IPS-20b (cell line): ENCODE measurements at regions not wholly inside any gene's neighbourhood (a gene's known extent, or its start where the extent isn't known, plus 50 kb on each side); places are given as distances from the start of the nearest gene placed in this dataset.
"Not testable (repeated sequence)": the region's sequence is repeated elsewhere in the genome, so short reads cannot be mapped to it uniquely, and the experiment has no call there.

Experiments
- H3K27ac ChIP-seq: one replicate; pipeline ENCODE4 v1.5.1; 2013; ENCODE audit warnings: low read length
- H3K27me3 ChIP-seq: 2 replicates; pipeline ENCODE4 v1.6.1; 2013; ENCODE audit warnings: mild to moderate bottlenecking, low read length, inconsistent platforms; ENCODE audit not compliant: insufficient read depth
- H3K36me3 ChIP-seq: 2 replicates; pipeline ENCODE4 v1.6.1; 2013; ENCODE audit warnings: low read depth, mild to moderate bottlenecking, inconsistent platforms, low read length, moderate library complexity; ENCODE audit not compliant: insufficient read depth
- H3K4me1 ChIP-seq: 2 replicates; pipeline ENCODE4 v1.6.1; 2013; ENCODE audit warnings: mild to moderate bottlenecking, control low read depth, inconsistent platforms, low read length, moderate library complexity; ENCODE audit not compliant: insufficient read depth
- H3K4me3 ChIP-seq: 2 replicates; pipeline ENCODE4 v1.5.1; 2013; ENCODE audit warnings: mild to moderate bottlenecking, low read length, inconsistent platforms
- H3K9ac ChIP-seq: 2 replicates; pipeline ENCODE4 v1.6.1; 2013; ENCODE audit warnings: low read depth, mild to moderate bottlenecking, inconsistent platforms, low read length, moderate library complexity
- H3K9me3 ChIP-seq: 2 replicates; pipeline ENCODE4 v1.6.1; 2013; ENCODE audit warnings: mild to moderate bottlenecking, low read depth, low read length, inconsistent platforms; ENCODE audit not compliant: insufficient read depth

GRCh38 chr19:20482721-20483120 lies 82.9 kb downstream of the ZNF737 start:
- H3K36me3 ChIP-seq: no peaks in the 10 kb centered on the region
- no peak overlapping the region for H3K27ac ChIP-seq
- H3K9ac ChIP-seq: no peak overlapping the region
- no peak overlapping the region for H3K4me3 ChIP-seq
- no peaks in the 10 kb centered on the region for H3K27me3 ChIP-seq
- H3K4me1 ChIP-seq: no peaks in the 10 kb centered on the region
- peaks cover 8% of the 10 kb centered on the region for H3K9me3 ChIP-seq

GRCh38 chr19:20481736-20482135 lies 83.8 kb downstream of the ZNF737 start:
- Histone ChIP-seq H3K4me1 (no peaks in the 10 kb centered on the region), H3K4me3 (no peak overlapping the region), H3K27ac (no peak overlapping the region), H3K9me3 (peaks cover 16% of the 10 kb centered on the region), H3K36me3 (no peaks in the 10 kb centered on the region), H3K27me3 (no peaks in the 10 kb centered on the region), H3K9ac (no peak overlapping the region)

GRCh38 chr19:20479483-20479882 lies 86.1 kb downstream of the ZNF737 start:
- Histone ChIP-seq H3K27ac (no peak overlapping the region), H3K4me1 (no peaks in the 10 kb centered on the region), H3K36me3 (no peaks in the 10 kb centered on the region), H3K9me3 (peaks cover 16% of the 10 kb centered on the region), H3K4me3 (no peak overlapping the region), H3K27me3 (no peaks in the 10 kb centered on the region), H3K9ac (no peak overlapping the region)

- Histone ChIP-seq H3K9ac (no peak overlapping the region), H3K4me1 (no peaks in the 10 kb centered on the region), H3K27ac (no peak overlapping the region), H3K9me3 (peaks cover 16% of the 10 kb centered on the region), H3K4me3 (no peak overlapping the region), H3K36me3 (no peaks in the 10 kb centered on the region), H3K27me3 (no peaks in the 10 kb centered on the region)
Measured at GRCh38 chr19:20478936-20479335, 86.6 kb downstream of the ZNF737 start.

GRCh38 chr19:20472854-20473253 lies 92.7 kb downstream of the ZNF737 start:
- peaks cover 12% of the 10 kb centered on the region; the same call in 1 of the 2 replicates for H3K9me3 ChIP-seq
- no peak overlapping the region for H3K27ac ChIP-seq
- no peaks in the 10 kb centered on the region for H3K36me3 ChIP-seq
- H3K4me1 ChIP-seq: no peaks in the 10 kb centered on the region
- H3K4me3 ChIP-seq: no peak overlapping the region
- no peaks in the 10 kb centered on the region for H3K27me3 ChIP-seq
- no peak overlapping the region for H3K9ac ChIP-seq

GRCh38 chr19:20471431-20471830 lies 94.2 kb downstream of the ZNF737 start:
- Histone ChIP-seq H3K9me3 (peaks cover 5% of the 10 kb centered on the region; the same call in 1 of the 2 replicates), H3K27ac (no peak overlapping the region), H3K27me3 (no peaks in the 10 kb centered on the region), H3K4me1 (peaks cover 3% of the 10 kb centered on the region; the same call in 1 of the 2 replicates), H3K4me3 (no peak overlapping the region), H3K36me3 (no peaks in the 10 kb centered on the region), H3K9ac (no peak overlapping the region)

- no peak overlapping the region for H3K27ac ChIP-seq
- H3K36me3 ChIP-seq: no peaks in the 10 kb centered on the region
- H3K27me3 ChIP-seq: no peaks in the 10 kb centered on the region
- H3K9me3 ChIP-seq: peaks cover 5% of the 10 kb centered on the region; the same call in 1 of the 2 replicates
- H3K9ac ChIP-seq: no peak overlapping the region
- peaks cover 4% of the 10 kb centered on the region; the same call in 1 of the 2 replicates for H3K4me1 ChIP-seq
- no peak overlapping the region for H3K4me3 ChIP-seq
Measured at GRCh38 chr19:20470345-20471135, 95.0 kb downstream of the ZNF737 start.

GRCh38 chr19:20466638-20466990 lies 99.0 kb downstream of the ZNF737 start:
- not testable (repeated sequence) for H3K4me3 ChIP-seq, H3K27ac ChIP-seq, H3K4me1 ChIP-seq, H3K9me3 ChIP-seq, H3K9ac ChIP-seq, H3K27me3 ChIP-seq, H3K36me3 ChIP-seq

GRCh38 chr19:20465922-20466637 lies 99.5 kb downstream of the ZNF737 start:
- H3K36me3 ChIP-seq, H3K27me3 ChIP-seq, H3K4me1 ChIP-seq, H3K27ac ChIP-seq, H3K9me3 ChIP-seq, H3K9ac ChIP-seq, H3K4me3 ChIP-seq: not testable (repeated sequence)

GRCh38 chr19:20453425-20453935 lies 112.1 kb downstream of the ZNF737 start:
- Histone ChIP-seq H3K27me3 (no peaks in the 10 kb centered on the region), H3K4me3 (no peak overlapping the region), H3K9me3 (no peaks in the 10 kb centered on the region; the same call in 1 of the 2 replicates), H3K36me3 (no peaks in the 10 kb centered on the region), H3K27ac (no peak overlapping the region), H3K9ac (no peak overlapping the region), H3K4me1 (no peaks in the 10 kb centered on the region)

GRCh38 chr19:20444202-20444885 lies 121.2 kb downstream of the ZNF737 start:
- H3K4me1 ChIP-seq: no peaks in the 10 kb centered on the region
- no peaks in the 10 kb centered on the region for H3K27me3 ChIP-seq
- H3K9ac ChIP-seq: no peak overlapping the region
- H3K4me3 ChIP-seq: no peak overlapping the region
- no peak overlapping the region for H3K27ac ChIP-seq
- no peaks in the 10 kb centered on the region; the same call in 1 of the 2 replicates for H3K9me3 ChIP-seq
- H3K36me3 ChIP-seq: no peaks in the 10 kb centered on the region
